ENCODE measurements at regions not wholly inside any gene's neighbourhood (a gene's known extent, or its start where the extent isn't known, plus 50 kb on each side); places are given as distances from the start of the nearest gene placed in this dataset.

DNA sequence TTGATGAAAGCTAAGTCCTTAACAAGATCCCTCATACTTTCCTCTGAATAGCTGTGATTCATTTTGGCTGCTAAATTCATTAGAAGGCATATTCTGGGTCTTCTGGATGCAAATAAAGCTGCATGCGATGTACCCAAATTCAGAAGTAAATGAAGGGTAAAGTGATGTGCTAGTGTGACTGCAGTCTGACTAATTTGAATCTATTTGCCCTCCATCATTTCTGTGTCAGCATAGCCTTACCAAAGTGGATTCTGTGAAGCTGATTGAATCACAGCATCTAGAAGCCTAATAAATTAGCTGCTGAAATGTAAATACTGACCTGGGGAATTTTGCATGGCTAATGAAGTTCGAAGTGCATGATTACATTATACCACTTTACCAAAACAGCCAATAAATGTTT, 162.2 kb downstream of the TPH2 start:
- TF ChIP-seq CTCF (IDR thresholded peaks at IDR 0.05) (no peak), POLR2A (IDR thresholded peaks at IDR 0.05) (no peak), EP300 (IDR thresholded peaks at IDR 0.05) (no peak)

All from tibial nerve (tissue), 4 donors.